MG63 (cell line): ENCODE measurements at regions not wholly inside any gene's neighbourhood (a gene's known extent, or its start where the extent isn't known, plus 50 kb on each side); places are given as distances from the start of the nearest gene placed in this dataset.
"Not testable (repeated sequence)": the region's sequence is repeated elsewhere in the genome, so short reads cannot be mapped to it uniquely, and the experiment has no call there.

Experiments
- DNase-seq: peaks from one replicate; pipeline ENCODE4 v3.0.0-alpha.2; 2020
- H3K27me3 ChIP-seq: fragments of 250-450 bp; sonication (Bioruptor Pico); 2 replicates; pipeline ENCODE4 v1.5.1; 2020; ENCODE audit warnings: mild to moderate bottlenecking, moderate library complexity
- H3K36me3 ChIP-seq: fragments of 250-450 bp; sonication (Bioruptor Pico); 2 replicates; pipeline ENCODE4 v1.5.1; 2020; ENCODE audit warnings: mild to moderate bottlenecking, moderate library complexity
- H3K4me3 ChIP-seq: fragments of 250-450 bp; sonication (Bioruptor Pico); 2 replicates; pipeline ENCODE4 v1.5.1; 2020; ENCODE audit warnings: mild to moderate bottlenecking, moderate library complexity
- H3K9me3 ChIP-seq: fragments of 250-450 bp; sonication (Bioruptor Pico); 2 replicates; pipeline ENCODE4 v1.5.1; 2020; ENCODE audit warnings: mild to moderate bottlenecking, moderate library complexity

- H3K9me3 ChIP-seq, result no peaks in the 10 kb centered on the region
- H3K4me3 ChIP-seq, result no peak overlapping the region
- H3K36me3 ChIP-seq, result no peaks in the 10 kb centered on the region
Measured at GRCh38 chr13:111584870-111585269, 264.4 kb downstream of the TEX29 start.

GRCh38 chr13:111586291-111586690 lies 265.8 kb downstream of the TEX29 start:
- Histone ChIP-seq H3K36me3 (no peaks in the 10 kb centered on the region), H3K27me3 (no peaks in the 10 kb centered on the region), H3K9me3 (no peaks in the 10 kb centered on the region), H3K4me3 (no peak overlapping the region)
- no peak for DNase-seq

More at GRCh38 chr13:111584870-111585269, 264.4 kb downstream of the TEX29 start:
- no peak for DNase-seq
- no peaks in the 10 kb centered on the region for H3K27me3 ChIP-seq

DNA sequence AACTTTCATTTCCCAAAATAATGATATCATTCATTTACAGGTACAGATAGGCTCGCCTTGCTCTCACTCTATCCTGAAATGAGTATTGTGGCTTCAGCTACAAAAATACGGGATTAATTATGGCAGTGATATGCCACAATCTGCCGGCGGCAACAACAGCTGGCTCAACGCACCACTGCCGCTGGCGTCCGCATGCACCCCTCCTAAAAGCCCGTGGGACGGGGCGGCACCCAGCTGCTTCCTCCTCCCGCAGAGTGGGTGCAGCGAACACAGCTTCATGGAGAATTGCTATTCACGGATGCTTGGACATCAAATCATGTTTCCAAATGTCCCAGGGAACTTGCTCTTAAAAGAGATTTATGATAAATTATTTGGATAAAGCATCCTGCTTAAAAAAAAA lies 266.8 kb downstream of the TEX29 start:
- DNase-seq, result no peak
- H3K36me3 ChIP-seq, result no peaks in the 10 kb centered on the region
- no peaks in the 10 kb centered on the region for H3K9me3 ChIP-seq
- no peak overlapping the region for H3K4me3 ChIP-seq
- no peaks in the 10 kb centered on the region for H3K27me3 ChIP-seq

DNA sequence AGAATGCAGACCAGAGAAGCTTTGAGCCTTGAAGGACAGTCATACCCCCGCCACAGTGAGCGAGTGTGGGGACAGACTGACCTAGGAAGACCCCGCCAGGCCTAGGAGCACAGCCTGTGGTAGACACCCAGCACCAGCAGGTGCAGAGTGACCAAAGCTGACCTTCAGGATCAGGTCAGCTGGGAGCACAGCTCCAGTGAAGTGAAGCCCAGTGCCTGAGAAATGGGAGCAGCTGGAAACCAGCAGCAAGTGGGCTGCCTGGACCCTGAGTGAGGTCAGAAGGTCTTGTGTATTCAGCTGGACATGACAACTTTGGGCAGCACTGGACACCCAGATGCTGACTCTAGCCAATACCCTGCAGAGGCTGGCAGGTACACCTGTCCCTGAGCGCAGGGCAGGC lies 268.9 kb downstream of the TEX29 start:
- no peaks in the 10 kb centered on the region for H3K27me3 ChIP-seq
- DNase-seq, result no peak
- H3K9me3 ChIP-seq, result no peaks in the 10 kb centered on the region
- no peak overlapping the region for H3K4me3 ChIP-seq
- no peaks in the 10 kb centered on the region for H3K36me3 ChIP-seq

- Histone ChIP-seq H3K27me3 (no peaks in the 10 kb centered on the region), H3K36me3 (no peaks in the 10 kb centered on the region), H3K4me3 (no peak overlapping the region), H3K9me3 (no peaks in the 10 kb centered on the region)
- no peak for DNase-seq
Measured at GRCh38 chr13:111589992-111590391, 269.6 kb downstream of the TEX29 start.

DNA sequence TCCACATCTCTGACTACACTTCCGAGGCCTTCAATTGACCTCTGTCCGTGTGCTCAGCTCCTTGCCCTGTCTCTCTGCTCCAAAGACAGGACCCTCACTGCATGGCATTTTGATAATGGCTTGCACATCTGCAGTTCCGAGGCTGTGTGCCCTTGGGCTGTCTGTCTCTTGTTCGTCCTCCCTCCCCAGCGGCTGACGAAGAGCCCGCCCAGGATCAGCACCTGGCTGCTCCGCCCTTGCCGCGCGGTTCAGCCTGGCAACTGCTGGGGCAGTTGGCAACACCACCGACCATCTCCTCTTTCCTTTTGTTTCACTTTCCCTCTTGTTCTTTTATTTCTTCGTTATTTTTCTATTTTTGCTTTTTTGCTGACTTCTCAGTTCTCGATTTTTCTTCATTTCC lies 270.4 kb downstream of the TEX29 start:
- no peaks in the 10 kb centered on the region for H3K27me3 ChIP-seq
- H3K4me3 ChIP-seq, result no peak overlapping the region
- no peaks in the 10 kb centered on the region for H3K36me3 ChIP-seq
- no peaks in the 10 kb centered on the region for H3K9me3 ChIP-seq
- no peak for DNase-seq

GRCh38 chr13:111593490-111593889 lies 273.0 kb downstream of the TEX29 start:
- not testable (repeated sequence) for DNase-seq, H3K9me3 ChIP-seq, H3K4me3 ChIP-seq, H3K27me3 ChIP-seq, H3K36me3 ChIP-seq

DNA sequence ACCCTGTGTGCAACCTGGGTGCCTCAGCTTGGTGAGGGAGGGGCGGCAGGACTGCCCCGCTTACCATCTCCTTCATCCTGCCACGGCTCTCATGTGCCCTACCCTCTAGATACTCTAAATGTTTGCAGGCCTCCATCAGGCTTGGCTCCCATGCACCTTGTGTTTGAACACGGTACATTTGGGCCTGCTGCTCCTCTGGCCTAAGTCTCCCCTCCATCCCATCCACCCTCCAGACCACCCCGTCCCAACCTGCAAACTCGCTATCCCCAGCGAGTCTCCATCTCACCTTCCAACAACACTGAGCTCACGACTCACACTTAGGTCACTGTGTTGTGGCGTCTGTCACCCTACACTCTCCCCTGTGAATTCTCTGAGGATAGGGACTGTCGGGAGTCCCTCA lies 274.2 kb downstream of the TEX29 start:
- Histone ChIP-seq H3K36me3 (no peaks in the 10 kb centered on the region), H3K4me3 (no peak overlapping the region), H3K27me3 (no peaks in the 10 kb centered on the region), H3K9me3 (no peaks in the 10 kb centered on the region)
- no peak for DNase-seq

GRCh38 chr13:111595276-111595675 lies 274.8 kb downstream of the TEX29 start:
- H3K9me3 ChIP-seq, result no peaks in the 10 kb centered on the region
- H3K36me3 ChIP-seq, result no peaks in the 10 kb centered on the region
- no peak for DNase-seq

DNA sequence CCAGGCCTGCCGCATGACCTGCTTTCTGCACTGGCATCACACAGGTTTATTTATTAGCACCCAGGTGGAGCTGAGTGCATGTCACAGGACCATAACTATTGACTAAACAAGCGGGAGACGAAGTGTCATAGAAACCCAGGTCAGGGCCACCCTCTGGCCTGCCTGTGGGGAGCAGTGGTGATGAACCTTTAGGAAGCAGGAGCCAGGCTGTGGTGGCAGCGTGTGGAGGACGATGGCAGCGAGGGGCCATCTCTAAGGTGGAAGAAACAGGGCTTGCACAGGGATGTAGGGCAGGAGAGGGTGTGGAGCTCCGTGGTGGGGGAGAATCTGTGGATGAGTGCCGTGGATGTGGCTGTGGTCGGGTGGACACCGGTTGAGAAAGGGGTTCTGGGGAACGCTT lies 275.3 kb downstream of the TEX29 start:
- Histone ChIP-seq H3K4me3 (no peak overlapping the region), H3K36me3 (no peaks in the 10 kb centered on the region), H3K9me3 (no peaks in the 10 kb centered on the region), H3K27me3 (no peaks in the 10 kb centered on the region)
- no peak for DNase-seq

More at GRCh38 chr13:111595276-111595675, 274.8 kb downstream of the TEX29 start:
- Histone ChIP-seq H3K4me3 (no peak overlapping the region), H3K27me3 (no peaks in the 10 kb centered on the region)

GRCh38 chr13:111597191-111597611 lies 276.8 kb downstream of the TEX29 start:
- Histone ChIP-seq H3K9me3 (no peaks in the 10 kb centered on the region), H3K36me3 (no peaks in the 10 kb centered on the region), H3K27me3 (no peaks in the 10 kb centered on the region), H3K4me3 (no peak overlapping the region)
- no peak for DNase-seq

DNA sequence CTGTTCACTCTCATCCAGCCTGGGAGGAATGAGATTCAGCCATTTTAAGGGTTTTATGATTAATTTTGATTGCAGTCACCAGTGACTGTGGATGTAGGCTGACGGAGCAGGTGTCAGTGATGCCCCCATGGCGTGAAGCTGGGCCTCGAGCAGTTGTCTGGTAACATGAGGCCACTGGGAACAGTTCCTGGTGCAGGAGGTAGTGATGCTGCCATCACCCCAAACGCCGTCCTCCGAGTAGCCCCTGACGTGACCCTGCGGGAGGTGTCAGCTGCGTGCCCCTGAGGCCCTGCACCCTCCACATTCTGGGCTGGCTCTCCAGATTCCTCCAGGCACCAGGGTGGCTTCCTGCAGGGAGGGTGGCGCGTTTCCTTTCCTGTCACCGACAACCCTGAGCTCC lies 277.2 kb downstream of the TEX29 start:
- Histone ChIP-seq H3K27me3 (no peaks in the 10 kb centered on the region), H3K4me3 (no peak overlapping the region), H3K36me3 (no peaks in the 10 kb centered on the region), H3K9me3 (no peaks in the 10 kb centered on the region)
- no peak for DNase-seq

GRCh38 chr13:111598747-111599146 lies 278.3 kb downstream of the TEX29 start:
- Histone ChIP-seq H3K36me3 (no peaks in the 10 kb centered on the region), H3K4me3 (no peak overlapping the region), H3K27me3 (no peaks in the 10 kb centered on the region), H3K9me3 (no peaks in the 10 kb centered on the region)
- DNase-seq, result no peak

DNA sequence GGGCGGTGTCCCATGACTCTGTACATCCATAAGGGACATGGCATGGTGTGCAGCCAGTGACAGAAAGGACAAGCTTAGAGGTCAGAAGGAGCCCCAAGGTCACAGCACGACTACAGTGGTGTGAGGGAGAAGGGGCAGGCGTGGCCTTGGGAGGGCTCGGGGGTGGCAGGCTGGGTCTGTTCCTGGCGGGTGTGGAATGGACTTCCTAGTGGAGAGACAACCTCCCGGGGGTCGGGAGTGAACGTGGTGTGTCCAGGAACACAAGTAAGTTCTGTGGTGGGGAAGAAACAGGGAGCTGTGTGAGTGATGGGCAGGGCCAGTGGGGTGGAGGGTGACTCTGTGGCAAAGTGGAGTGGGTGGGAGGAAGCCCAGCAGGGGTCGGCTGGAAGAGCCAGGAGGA lies 279.3 kb downstream of the TEX29 start:
- Histone ChIP-seq H3K9me3 (no peaks in the 10 kb centered on the region), H3K27me3 (no peaks in the 10 kb centered on the region)

DNA sequence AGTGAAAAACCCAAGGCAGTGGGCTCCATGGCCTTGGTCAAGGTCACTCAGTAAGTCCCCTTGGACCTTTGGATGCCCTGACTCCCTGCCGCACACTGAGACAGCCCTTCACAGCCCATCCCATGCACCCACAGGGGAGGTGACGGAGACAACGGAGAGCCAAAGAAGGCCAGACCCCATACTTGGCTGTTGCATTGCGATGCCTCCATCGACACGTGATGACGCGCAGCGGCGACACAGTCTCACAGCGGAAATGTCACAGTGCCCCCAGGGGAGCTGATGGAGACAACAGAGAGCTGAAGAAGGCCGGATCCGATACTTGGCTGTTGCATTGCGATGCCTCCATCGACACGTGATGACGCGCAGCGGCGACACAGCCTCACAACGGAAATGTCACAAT lies 282.4 kb downstream of the TEX29 start:
- Histone ChIP-seq H3K27me3 (no peaks in the 10 kb centered on the region), H3K9me3 (no peaks in the 10 kb centered on the region), H3K4me3 (no peak overlapping the region), H3K36me3 (no peaks in the 10 kb centered on the region)
- no peak for DNase-seq

More for the DNA sequence above, 279.3 kb downstream of the TEX29 start:
- H3K4me3 ChIP-seq, result no peak overlapping the region
- no peak for DNase-seq
- no peaks in the 10 kb centered on the region for H3K36me3 ChIP-seq

DNA sequence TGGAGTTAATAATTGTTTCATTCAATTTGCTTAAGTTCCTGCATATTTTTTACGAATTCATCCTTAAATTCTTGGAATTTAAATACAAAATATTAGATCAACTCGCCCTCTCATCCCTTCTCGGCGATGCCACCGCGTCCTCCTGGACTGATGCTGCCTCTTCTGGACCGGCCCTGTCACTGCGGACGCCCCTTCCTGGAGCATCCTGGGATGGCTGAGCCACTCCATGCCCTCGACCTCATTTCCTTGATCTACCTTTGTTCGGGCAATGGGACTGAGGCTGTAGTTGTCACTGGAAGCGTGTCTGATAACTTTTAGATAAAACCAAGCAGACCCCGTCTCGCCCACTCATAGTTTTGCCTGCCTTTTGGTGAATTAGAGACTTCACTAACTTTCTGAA lies 283.7 kb downstream of the TEX29 start:
- Histone ChIP-seq H3K36me3 (no peaks in the 10 kb centered on the region), H3K9me3 (no peaks in the 10 kb centered on the region), H3K27me3 (no peaks in the 10 kb centered on the region), H3K4me3 (no peak overlapping the region)
- DNase-seq, result no peak

DNA sequence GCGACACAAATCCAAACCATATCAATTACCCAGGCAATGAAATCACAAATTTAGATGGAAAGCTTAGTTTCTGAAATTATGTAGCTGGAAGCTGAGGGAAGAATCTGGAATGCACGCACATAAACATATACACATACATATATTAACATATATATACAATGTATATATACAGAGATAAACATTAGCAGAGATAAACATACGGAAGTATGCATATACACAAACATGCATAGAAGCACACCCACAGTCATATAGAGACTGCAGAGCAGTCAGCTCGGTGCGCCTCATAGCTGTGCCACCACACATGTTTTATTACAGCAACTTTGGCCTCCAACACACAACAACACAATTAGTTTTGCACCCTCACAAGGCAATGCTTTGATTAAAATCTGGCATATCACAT lies 288.1 kb downstream of the TEX29 start:
- Histone ChIP-seq H3K27me3 (no peaks in the 10 kb centered on the region), H3K9me3 (no peaks in the 10 kb centered on the region), H3K4me3 (no peak overlapping the region), H3K36me3 (no peaks in the 10 kb centered on the region)
- no peak for DNase-seq

GRCh38 chr13:111609631-111610030 lies 289.2 kb downstream of the TEX29 start:
- H3K4me3 ChIP-seq, result no peak overlapping the region
- no peaks in the 10 kb centered on the region for H3K9me3 ChIP-seq
- no peaks in the 10 kb centered on the region for H3K27me3 ChIP-seq
- no peaks in the 10 kb centered on the region for H3K36me3 ChIP-seq
- no peak for DNase-seq

GRCh38 chr13:111610081-111610480 lies 289.6 kb downstream of the TEX29 start:
- Histone ChIP-seq H3K9me3 (no peaks in the 10 kb centered on the region), H3K27me3 (no peaks in the 10 kb centered on the region)
- no peak for DNase-seq

More at GRCh38 chr13:111610081-111610480, 289.6 kb downstream of the TEX29 start:
- H3K36me3 ChIP-seq, result no peaks in the 10 kb centered on the region
- H3K4me3 ChIP-seq, result no peak overlapping the region
